Astrocyte (in vitro differentiated cells and primary cell): ENCODE measurements at regions not wholly inside any gene's neighbourhood (a gene's known extent, or its start where the extent isn't known, plus 50 kb on each side); places are given as distances from the start of the nearest gene placed in this dataset.

Experiments used
- DNase-seq: peaks from one replicate; pipeline ENCODE4 v3.0.0-alpha.2; 2010; ENCODE audit warnings: low read depth
- FAIRE-seq: peaks from 2 replicates; lab custom pipeline; 2011; peaks lifted over from hg19 to GRCh38; lab: Jason Lieb, UNC
- H2AFZ ChIP-seq: 2 replicates; pipeline ENCODE4 v1.6.0; 2012; ENCODE audit warnings: low read depth, low read length, inconsistent platforms
- H3K27ac ChIP-seq: 2 replicates; pipeline ENCODE4 v1.5.1; 2011; ENCODE audit warnings: low read depth, low read length, inconsistent platforms
- H3K27me3 ChIP-seq: 2 replicates; pipeline ENCODE4 v1.6.0; 2011; ENCODE audit warnings: low read length, inconsistent platforms; ENCODE audit not compliant: insufficient read depth
- H3K36me3 ChIP-seq: 2 replicates; pipeline ENCODE4 v1.5.1; 2011; ENCODE audit warnings: low read length, inconsistent platforms; ENCODE audit not compliant: insufficient read depth
- H3K4me1 ChIP-seq: 2 replicates; pipeline ENCODE4 v1.5.1; 2011; ENCODE audit warnings: low read length, inconsistent platforms; ENCODE audit not compliant: insufficient read depth
- H3K4me2 ChIP-seq: 2 replicates; pipeline ENCODE4 v1.6.0; 2012; ENCODE audit warnings: low read length, inconsistent platforms
- H3K4me3 ChIP-seq: 2 replicates; pipeline ENCODE4 v1.5.1; 2011; ENCODE audit warnings: low read depth, mild to moderate bottlenecking, low read length, inconsistent platforms; ENCODE audit not compliant: insufficient read depth
- H3K79me2 ChIP-seq: 2 replicates; pipeline ENCODE4 v1.6.0; 2012; ENCODE audit warnings: mild to moderate bottlenecking, low read length, inconsistent platforms; ENCODE audit not compliant: insufficient read depth
- H3K9ac ChIP-seq: 2 replicates; pipeline ENCODE4 v1.6.0; 2012; ENCODE audit warnings: mild to moderate bottlenecking, low read length, inconsistent platforms
- H3K9me3 ChIP-seq: 2 replicates; pipeline ENCODE4 v1.5.1; 2012; ENCODE audit warnings: low read depth, mild to moderate bottlenecking, low read length, inconsistent platforms; ENCODE audit not compliant: insufficient read depth
- H4K20me1 ChIP-seq: 2 replicates; pipeline ENCODE4 v1.6.0; 2012; ENCODE audit warnings: low read length, inconsistent platforms; ENCODE audit not compliant: insufficient read depth
- H3K27ac Mint-ChIP-seq: one replicate; pipeline ENCODE4 v1.8.0; 2021; ENCODE audit warnings: mild to moderate bottlenecking, mixed read lengths; ENCODE audit not compliant: unreplicated experiment
- H3K27me3 Mint-ChIP-seq: one replicate; pipeline ENCODE4 v1.8.0; 2021; ENCODE audit warnings: low read depth, mixed read lengths; ENCODE audit not compliant: unreplicated experiment
- H3K36me3 Mint-ChIP-seq: one replicate; pipeline ENCODE4 v1.8.0; 2021; ENCODE audit warnings: low read depth, mixed read lengths; ENCODE audit not compliant: unreplicated experiment
- H3K4me1 Mint-ChIP-seq: one replicate; pipeline ENCODE4 v1.8.0; 2021; ENCODE audit warnings: low read depth, mixed read lengths; ENCODE audit not compliant: unreplicated experiment
- H3K4me3 Mint-ChIP-seq: one replicate; pipeline ENCODE4 v1.8.0; 2021; ENCODE audit warnings: mild to moderate bottlenecking, moderate library complexity, mixed read lengths; ENCODE audit not compliant: unreplicated experiment
- H3K9me3 Mint-ChIP-seq: one replicate; pipeline ENCODE4 v1.8.0; 2021; ENCODE audit warnings: mild to moderate bottlenecking, mixed read lengths; ENCODE audit not compliant: unreplicated experiment
- CTCF ChIP-seq: IDR thresholded peaks from 2 replicates; pipeline ENCODE4 v1.5.1; 2011; ENCODE audit warnings: low read depth, mild to moderate bottlenecking, inconsistent platforms, low read length, moderate library complexity; ENCODE audit not compliant: insufficient read depth
- EZH2 ChIP-seq: IDR thresholded peaks from 2 replicates; pipeline ENCODE4 v1.6.1; 2012; ENCODE audit warnings: mild to moderate bottlenecking, low read length, inconsistent platforms; ENCODE audit not compliant: insufficient read depth

DNA sequence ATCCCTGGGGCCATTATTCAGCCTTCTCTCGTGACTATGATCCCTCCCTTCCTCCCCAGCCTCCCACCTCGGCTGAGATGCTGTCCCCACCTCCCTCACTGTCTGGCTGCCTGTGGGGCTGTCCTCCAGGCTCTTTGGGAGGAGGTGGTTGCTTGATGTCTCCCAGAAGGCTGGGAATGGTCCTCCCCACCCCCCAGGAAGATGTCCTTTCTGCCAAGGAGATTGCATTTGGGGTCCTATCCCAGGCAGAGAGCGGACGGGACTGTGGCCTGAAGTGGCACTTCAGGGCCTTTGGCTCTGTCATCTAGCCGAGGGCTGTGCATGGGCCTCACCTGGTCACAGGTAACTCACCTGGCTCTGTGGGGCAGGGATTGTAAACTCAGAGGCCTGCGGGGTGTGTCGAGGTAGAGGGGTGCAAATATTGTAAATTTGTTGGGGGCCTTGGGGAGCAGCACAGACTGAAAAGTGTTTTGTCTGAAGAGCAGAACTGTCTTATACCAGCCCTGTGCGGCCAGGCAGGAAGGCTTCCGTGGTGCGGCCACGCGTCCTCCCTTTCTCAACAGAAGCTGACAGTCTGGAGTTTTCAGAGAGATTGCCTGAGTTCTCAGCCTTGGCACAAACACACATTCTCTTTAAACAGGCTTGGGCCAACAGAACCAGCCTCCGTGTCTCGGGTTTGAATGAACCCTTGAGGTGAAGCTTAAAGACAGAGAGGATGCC lies 177.9 kb downstream of the SEC14L1 start:
- Mint-ChIP-seq H3K9me3 (no peaks in the 10 kb centered on the region), H3K4me1 (peaks cover 61% of the 10 kb centered on the region), H3K36me3 (no peaks in the 10 kb centered on the region), H3K4me3 (no peak overlapping the region), H3K27ac (peak overlapping the region; percentile 62), H3K27me3 (no peaks in the 10 kb centered on the region)
- H3K9ac ChIP-seq: peak overlapping the region; percentile 76
- peak overlapping the region; percentile 73 for H3K4me2 ChIP-seq
- H3K4me1 ChIP-seq: peaks cover 68% of the 10 kb centered on the region
- H3K79me2 ChIP-seq: peaks cover 23% of the 10 kb centered on the region
- H2AFZ ChIP-seq: peak overlapping the region; percentile 31
- no peaks in the 10 kb centered on the region for H3K9me3 ChIP-seq
- peak overlapping the region; percentile 73 for H3K27ac ChIP-seq
- H3K36me3 ChIP-seq: no peaks in the 10 kb centered on the region
- DNase-seq (no peak), FAIRE-seq (no peak)
- TF ChIP-seq EZH2 (no peak), CTCF (no peak)
- H3K27me3 ChIP-seq: no peaks in the 10 kb centered on the region
- peak overlapping the region; percentile 59 for H3K4me3 ChIP-seq
- H4K20me1 ChIP-seq: no peaks in the 10 kb centered on the region

DNA sequence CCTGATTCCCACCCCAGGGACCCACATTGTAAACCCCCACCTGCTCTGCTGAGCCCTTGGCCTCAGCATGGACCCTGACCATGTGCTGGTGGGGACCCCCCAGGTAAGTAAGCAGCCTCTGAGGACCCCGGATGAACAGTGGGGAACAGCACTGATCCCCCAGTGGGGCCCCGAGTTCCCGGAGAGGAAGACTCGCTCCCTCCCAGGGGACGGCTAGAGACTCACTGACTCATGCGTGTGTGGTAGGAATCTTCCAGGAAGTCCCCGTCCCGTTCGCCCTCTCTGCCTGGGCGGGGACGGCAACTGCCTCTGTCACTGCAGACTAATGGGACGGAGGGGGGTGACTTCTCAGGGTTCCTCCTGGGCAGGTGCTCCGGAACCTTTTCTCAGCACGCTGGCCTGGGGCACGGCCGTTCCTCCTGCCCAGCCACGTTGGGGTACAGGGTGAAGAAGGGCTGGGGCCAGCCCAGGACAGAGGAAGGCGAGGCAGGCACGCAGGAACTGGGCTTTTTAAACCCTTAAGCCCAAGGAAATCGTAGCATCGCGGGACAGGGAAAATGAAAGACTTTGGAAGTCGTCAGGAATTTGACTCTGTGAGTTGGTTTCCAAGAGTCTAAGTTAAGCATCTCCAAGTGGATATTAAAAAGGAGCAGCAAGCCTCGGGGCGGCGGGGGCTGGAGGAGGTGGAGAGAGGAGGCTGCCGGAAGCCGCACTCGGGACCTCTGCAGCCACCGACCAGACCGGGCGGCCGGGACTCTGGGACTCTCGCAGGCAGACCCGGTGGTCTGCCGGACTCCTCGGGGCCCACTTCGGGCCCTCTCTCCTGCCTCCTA lies 178.7 kb downstream of the SEC14L1 start:
- no peaks in the 10 kb centered on the region for H3K9me3 ChIP-seq
- H3K36me3 ChIP-seq: no peaks in the 10 kb centered on the region
- H4K20me1 ChIP-seq: no peaks in the 10 kb centered on the region
- H3K4me2 ChIP-seq: peak overlapping the region; percentile 73
- Mint-ChIP-seq H3K4me1 (peaks cover 68% of the 10 kb centered on the region), H3K36me3 (no peaks in the 10 kb centered on the region), H3K27me3 (no peaks in the 10 kb centered on the region), H3K9me3 (no peaks in the 10 kb centered on the region), H3K4me3 (peak overlapping the region; percentile 78), H3K27ac (peak overlapping the region; percentile 62)
- peak overlapping the region; percentile 76 for H3K9ac ChIP-seq
- peaks cover 73% of the 10 kb centered on the region for H3K4me1 ChIP-seq
- H3K27ac ChIP-seq: peak overlapping the region; percentile 73
- H2AFZ ChIP-seq: peak overlapping the region; percentile 31
- peak; percentile 76 for DNase-seq
- H3K79me2 ChIP-seq: peaks cover 28% of the 10 kb centered on the region
- H3K4me3 ChIP-seq: peak overlapping the region; percentile 59
- TF ChIP-seq CTCF (no peak), EZH2 (no peak)
- no peak for FAIRE-seq
- H3K27me3 ChIP-seq: no peaks in the 10 kb centered on the region
